Ishikawa (cell line): ENCODE measurements at regions not wholly inside any gene's neighbourhood (a gene's known extent, or its start where the extent isn't known, plus 50 kb on each side); places are given as distances from the start of the nearest gene placed in this dataset.

ENCODE experiments used
- CEBPB ChIP-seq: IDR thresholded peaks from 2 replicates; pipeline ENCODE4 v1.6.1; 2012
- CREB1 ChIP-seq: IDR thresholded peaks from 2 replicates; pipeline ENCODE4 v1.6.1; 2012; ENCODE audit warnings: low read depth
- EGR1 ChIP-seq: IDR thresholded peaks from 2 replicates; pipeline ENCODE4 v1.6.1; 2012
- EP300 ChIP-seq: IDR thresholded peaks from 2 replicates; pipeline ENCODE4 v1.6.1; 2012; ENCODE audit warnings: borderline replicate concordance
- FOXM1 ChIP-seq: IDR thresholded peaks from 2 replicates; pipeline ENCODE4 v1.6.1; 2012; ENCODE audit warnings: low read depth, borderline replicate concordance
- NFIC ChIP-seq: IDR thresholded peaks from 2 replicates; pipeline ENCODE4 v1.6.1; 2012
- RAD21 ChIP-seq: IDR thresholded peaks from 2 replicates; pipeline ENCODE4 v1.6.1; 2012; ENCODE audit warnings: low read depth
- TAF1 ChIP-seq: IDR thresholded peaks from 2 replicates; pipeline ENCODE4 v1.6.1; 2012; ENCODE audit warnings: low read depth, mild to moderate bottlenecking
- TCF12 ChIP-seq: IDR thresholded peaks from 2 replicates; pipeline ENCODE4 v1.6.1; 2012; ENCODE audit warnings: low read depth
- TEAD4 ChIP-seq: IDR thresholded peaks from 2 replicates; pipeline ENCODE4 v1.6.1; 2012
- YY1 ChIP-seq: IDR thresholded peaks from 2 replicates; pipeline ENCODE4 v1.6.1; 2012; ENCODE audit warnings: low read depth
- ZBTB7A ChIP-seq: IDR thresholded peaks from 2 replicates; pipeline ENCODE4 v1.6.1; 2012; ENCODE audit warnings: low read depth
- TF ChIP-seq, protein P1 (sequence below): IDR thresholded peaks from 2 replicates; pipeline ENCODE4 v1.6.1; 2012; ENCODE audit warnings: low read depth, mild to moderate bottlenecking
- TF ChIP-seq, protein P2 (sequence below): IDR thresholded peaks from 2 replicates; pipeline ENCODE4 v1.6.1; 2012
- TF ChIP-seq, protein P3 (sequence below): IDR thresholded peaks from 2 replicates; pipeline ENCODE4 v1.6.1; 2012

DNA sequence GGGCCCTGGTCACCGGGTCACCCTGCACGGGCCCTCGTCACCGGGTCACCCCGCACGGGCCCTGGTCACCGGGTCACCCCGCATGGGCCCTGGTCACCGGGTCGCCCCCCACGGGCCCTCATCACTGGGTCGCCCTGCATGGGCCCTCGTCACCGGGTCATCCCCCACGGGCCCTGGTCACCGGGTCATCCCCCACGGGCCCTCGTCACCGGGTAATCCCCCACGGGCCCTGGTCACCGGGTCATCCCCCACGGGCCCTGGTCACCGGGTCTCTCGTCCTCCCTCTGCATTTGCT is 77.6 kb downstream of the RIPK4 start:
- TF ChIP-seq EGR1 (no peak), RAD21 (no peak), EP300 (no peak), FOXM1 (no peak), ZBTB7A (no peak), TCF12 (no peak), TAF1 (no peak), CREB1 (no peak), NFIC (no peak), TEAD4 (no peak), CEBPB (no peak), YY1 (no peak)
- TF ChIP-seq, protein P1, sequence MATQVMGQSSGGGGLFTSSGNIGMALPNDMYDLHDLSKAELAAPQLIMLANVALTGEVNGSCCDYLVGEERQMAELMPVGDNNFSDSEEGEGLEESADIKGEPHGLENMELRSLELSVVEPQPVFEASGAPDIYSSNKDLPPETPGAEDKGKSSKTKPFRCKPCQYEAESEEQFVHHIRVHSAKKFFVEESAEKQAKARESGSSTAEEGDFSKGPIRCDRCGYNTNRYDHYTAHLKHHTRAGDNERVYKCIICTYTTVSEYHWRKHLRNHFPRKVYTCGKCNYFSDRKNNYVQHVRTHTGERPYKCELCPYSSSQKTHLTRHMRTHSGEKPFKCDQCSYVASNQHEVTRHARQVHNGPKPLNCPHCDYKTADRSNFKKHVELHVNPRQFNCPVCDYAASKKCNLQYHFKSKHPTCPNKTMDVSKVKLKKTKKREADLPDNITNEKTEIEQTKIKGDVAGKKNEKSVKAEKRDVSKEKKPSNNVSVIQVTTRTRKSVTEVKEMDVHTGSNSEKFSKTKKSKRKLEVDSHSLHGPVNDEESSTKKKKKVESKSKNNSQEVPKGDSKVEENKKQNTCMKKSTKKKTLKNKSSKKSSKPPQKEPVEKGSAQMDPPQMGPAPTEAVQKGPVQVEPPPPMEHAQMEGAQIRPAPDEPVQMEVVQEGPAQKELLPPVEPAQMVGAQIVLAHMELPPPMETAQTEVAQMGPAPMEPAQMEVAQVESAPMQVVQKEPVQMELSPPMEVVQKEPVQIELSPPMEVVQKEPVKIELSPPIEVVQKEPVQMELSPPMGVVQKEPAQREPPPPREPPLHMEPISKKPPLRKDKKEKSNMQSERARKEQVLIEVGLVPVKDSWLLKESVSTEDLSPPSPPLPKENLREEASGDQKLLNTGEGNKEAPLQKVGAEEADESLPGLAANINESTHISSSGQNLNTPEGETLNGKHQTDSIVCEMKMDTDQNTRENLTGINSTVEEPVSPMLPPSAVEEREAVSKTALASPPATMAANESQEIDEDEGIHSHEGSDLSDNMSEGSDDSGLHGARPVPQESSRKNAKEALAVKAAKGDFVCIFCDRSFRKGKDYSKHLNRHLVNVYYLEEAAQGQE = no peak
- TF ChIP-seq, protein P2, sequence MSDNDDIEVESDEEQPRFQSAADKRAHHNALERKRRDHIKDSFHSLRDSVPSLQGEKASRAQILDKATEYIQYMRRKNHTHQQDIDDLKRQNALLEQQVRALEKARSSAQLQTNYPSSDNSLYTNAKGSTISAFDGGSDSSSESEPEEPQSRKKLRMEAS = no peak
- TF ChIP-seq, protein P3, sequence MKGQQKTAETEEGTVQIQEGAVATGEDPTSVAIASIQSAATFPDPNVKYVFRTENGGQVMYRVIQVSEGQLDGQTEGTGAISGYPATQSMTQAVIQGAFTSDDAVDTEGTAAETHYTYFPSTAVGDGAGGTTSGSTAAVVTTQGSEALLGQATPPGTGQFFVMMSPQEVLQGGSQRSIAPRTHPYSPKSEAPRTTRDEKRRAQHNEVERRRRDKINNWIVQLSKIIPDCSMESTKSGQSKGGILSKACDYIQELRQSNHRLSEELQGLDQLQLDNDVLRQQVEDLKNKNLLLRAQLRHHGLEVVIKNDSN = no peak

DNA sequence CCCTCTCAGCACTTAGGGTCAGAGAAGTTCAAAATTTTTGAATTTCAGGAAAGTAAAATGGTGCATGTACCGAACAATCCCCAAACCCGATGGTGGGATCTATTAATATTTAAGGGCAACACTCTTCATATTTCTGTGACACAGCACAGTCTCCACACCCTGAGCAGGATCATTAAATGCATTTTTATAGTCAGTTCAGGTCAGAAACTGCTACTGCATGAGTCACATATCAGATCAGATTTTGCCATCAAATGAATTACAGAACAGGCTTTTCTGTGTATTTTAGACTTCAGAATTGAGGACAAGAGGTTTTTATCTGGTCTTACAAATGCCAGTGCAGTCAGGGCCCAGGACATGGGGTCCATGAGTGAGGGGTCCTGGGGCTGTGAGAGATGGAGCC is 79.2 kb downstream of the RIPK4 start:
- TF ChIP-seq, protein P2 = no peak

DNA sequence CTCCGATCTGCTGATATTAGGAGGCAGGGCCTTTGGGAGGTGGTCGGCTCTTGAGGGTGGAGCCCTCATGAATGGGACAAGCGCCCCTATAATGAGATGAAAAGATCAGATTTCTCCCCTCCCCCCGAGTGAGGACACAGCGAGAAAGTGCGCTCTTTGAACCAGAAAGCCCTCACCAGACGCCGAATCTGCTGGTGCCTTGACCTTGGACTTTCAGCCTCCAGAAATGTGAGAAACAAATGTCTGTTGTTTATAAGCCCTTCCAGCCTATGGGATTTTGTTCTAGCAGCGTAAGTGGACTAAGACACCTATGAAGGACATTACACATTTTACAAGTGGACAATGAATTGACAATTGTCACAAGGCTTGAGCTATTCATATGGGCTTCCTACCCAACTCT is 80.2 kb downstream of the RIPK4 start:
- TF ChIP-seq ZBTB7A (no peak), CEBPB (no peak), TEAD4 (no peak), NFIC (no peak), EP300 (no peak)

DNA sequence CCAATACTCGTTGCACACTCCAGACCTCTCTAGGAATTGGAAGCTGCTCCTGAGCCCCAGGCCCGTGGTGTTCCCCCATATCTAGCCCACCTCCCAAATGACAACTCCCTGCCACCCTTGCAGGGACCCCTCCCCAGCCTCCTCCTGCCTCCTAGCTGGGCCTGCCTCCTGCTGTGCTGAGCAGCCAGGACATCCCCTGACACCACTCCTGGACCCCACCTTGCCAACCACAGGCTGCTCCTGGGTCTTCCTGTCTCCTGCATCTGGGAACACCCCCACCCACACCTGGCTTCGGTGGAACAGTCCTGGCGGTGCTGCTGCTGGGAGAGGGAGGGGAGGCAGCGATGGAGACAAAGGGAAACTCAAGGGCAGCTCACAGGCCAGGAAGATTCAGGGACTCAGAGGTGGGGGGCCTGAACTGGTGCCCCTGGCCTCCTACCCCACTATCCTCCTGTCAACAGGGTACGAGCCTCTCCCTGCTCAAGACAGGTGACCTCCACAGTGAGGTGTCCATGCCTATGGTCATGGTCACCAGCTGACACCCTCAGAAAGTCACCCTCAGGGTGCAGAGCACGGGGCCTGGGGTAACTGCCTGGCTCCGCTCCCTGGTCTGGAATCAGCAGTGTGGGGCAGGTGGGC is 81.2 kb downstream of the RIPK4 start:
- TF ChIP-seq ZBTB7A = no peak
- TF ChIP-seq, protein P3 = no peak
- TF ChIP-seq RAD21 = no peak
- TF ChIP-seq EGR1 = no peak
- TF ChIP-seq NFIC = no peak

DNA sequence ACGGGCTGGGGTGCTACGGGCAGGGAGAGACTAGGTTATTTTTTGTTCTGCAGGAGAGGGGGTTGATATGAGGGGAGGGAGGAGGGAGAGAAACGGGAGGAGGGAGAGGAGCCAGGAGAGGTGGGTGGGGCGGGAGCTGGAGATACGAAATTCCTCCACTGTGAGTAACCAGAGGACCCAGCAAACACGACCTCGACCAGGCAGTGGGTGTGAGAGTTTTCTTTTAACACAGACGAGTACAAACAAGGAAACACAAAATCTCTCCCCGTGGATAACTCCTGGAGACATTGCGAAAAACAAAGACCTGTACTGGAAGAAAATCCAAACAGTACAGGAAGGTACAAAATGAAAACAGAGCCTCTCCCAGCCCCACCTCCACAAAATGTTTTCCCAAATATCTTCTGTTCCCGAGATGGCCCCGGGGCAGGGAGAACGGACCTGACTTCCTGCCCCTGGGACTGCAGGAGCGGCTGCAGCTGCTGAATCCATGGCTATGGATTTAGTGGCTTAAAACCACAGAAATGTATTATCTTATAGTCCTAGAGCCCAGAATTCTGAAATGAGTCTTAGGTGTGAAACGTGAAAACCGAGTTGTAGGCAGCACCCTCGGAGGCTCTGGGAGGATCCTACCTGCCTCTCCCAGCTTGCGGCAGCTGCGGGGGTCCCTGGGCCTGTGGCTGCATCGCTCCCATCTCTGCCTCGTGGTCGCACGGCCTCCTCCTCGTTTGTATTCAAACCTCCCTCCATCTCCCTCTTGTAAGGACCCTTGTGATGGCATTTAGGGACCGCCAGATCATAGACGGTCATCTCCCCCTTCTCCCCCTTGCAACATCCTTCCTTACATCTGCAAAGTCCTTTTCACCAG is 82.2 kb downstream of the RIPK4 start:
- TF ChIP-seq, protein P2 = no peak
- TF ChIP-seq TAF1 = no peak
- no peak for TF ChIP-seq EP300

DNA sequence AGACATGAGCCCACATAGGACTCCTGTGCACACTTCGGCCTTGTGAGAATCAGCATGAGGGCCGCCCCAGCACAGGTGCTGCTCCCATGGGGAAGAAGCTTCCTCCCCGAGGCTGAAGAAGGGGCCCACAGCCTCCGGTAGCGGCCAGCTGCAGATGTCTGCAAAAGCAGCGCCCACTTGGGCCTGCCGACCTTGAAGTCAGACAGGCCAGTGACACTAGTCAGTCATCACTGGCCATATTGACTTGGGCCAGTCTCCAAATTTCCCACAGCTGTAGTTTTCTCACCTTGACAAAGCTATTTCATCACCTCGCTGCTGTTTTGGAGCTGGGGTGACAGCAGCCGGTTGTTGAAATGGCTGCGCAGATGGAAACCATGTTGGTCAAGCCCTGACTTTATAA is 83.0 kb downstream of the RIPK4 start:
- TF ChIP-seq TEAD4 (no peak), FOXM1 (no peak), CEBPB (no peak), TCF12 (no peak), CREB1 (no peak), YY1 (no peak), ZBTB7A (no peak), NFIC (no peak), EP300 (no peak), EGR1 (no peak), TAF1 (no peak), RAD21 (no peak)
- TF ChIP-seq, protein P2 = no peak
- TF ChIP-seq, protein P3 = no peak
- TF ChIP-seq, protein P1 = no peak
